WI38 (cell line): ENCODE measurements at regions not wholly inside any gene's neighbourhood (a gene's known extent, or its start where the extent isn't known, plus 50 kb on each side); places are given as distances from the start of the nearest gene placed in this dataset.

Source experiments
- H3K4me3 ChIP-seq: 2 replicates; pipeline ENCODE4 v1.5.1; 2011; ENCODE audit warnings: low read depth, mild to moderate bottlenecking, control low read depth, low read length
- CTCF ChIP-seq: IDR thresholded peaks from 2 replicates; pipeline ENCODE4 v1.5.1; 2012; ENCODE audit warnings: low read depth, mild to moderate bottlenecking, control low read depth, low read length

- TF ChIP-seq CTCF: no peak
- no peak overlapping the region for H3K4me3 ChIP-seq
Measured at GRCh38 chr10:105921348-105921747, 1243.2 kb downstream of the SORCS1 start.

DNA sequence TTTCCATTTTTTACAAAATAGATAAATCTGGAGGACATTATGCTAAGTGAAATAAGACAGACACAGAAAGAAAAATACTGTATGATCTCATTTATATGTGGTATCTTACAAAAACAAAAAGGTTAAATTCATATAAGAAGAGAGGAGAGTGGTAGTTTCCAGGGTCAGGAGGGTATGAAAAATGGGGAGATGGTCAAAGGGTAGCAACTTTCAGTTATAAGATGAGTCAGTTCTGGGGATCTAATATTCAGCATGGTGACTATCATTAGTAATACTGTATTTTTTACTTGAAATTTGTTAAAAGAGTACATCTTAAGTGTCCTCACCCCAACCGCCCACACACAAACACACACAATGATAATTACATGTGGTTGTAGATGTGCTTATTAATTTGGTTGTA lies 1250.1 kb downstream of the SORCS1 start:
- no peak overlapping the region for H3K4me3 ChIP-seq
- TF ChIP-seq CTCF: no peak

- TF ChIP-seq CTCF: no peak
- no peak overlapping the region for H3K4me3 ChIP-seq
Measured at GRCh38 chr10:105908701-105909100, 1255.8 kb downstream of the SORCS1 start.

DNA sequence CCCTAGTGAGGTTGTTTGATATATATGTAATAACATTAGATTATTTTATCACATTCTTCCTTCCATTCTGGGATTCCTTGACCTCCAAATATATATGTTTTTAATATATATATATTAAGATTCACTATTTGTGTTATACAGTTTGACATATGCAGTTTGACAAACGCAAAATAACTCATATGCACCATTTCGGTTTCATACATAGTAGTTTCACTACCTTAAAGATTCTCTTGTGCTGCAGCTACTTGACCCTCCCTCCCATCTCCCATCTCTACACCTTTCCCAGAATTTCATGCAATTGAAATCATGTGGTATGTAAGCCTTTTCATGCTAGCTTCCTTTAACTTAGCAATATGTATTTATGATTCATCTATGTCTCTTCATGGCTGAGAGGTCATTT lies 1244.4 kb downstream of the SORCS3 start:
- no peak for TF ChIP-seq CTCF
- H3K4me3 ChIP-seq: no peak overlapping the region

DNA sequence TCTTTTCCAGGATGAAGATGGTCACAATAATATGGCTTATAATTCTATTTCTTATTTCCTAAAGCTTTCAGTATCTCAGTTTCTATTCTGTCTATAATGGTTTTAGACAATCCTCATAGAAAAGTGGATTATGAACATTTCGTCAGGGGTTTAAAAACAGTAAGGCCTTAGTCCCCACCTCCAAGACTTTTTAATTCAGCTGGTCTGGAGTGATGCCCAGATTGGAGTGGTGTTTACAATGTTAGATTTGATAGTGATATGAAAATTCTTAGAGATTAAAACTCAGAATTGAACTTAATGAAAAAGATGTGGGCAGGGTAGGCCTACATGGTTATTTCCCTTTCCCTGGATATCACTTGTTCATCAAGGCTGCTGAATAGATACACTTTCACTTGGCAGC lies 1238.3 kb downstream of the SORCS3 start:
- no peak overlapping the region for H3K4me3 ChIP-seq
- TF ChIP-seq CTCF: no peak

- TF ChIP-seq CTCF: no peak
- H3K4me3 ChIP-seq: no peak overlapping the region
Measured at GRCh38 chr10:105875050-105875449, 1234.0 kb downstream of the SORCS3 start.

DNA sequence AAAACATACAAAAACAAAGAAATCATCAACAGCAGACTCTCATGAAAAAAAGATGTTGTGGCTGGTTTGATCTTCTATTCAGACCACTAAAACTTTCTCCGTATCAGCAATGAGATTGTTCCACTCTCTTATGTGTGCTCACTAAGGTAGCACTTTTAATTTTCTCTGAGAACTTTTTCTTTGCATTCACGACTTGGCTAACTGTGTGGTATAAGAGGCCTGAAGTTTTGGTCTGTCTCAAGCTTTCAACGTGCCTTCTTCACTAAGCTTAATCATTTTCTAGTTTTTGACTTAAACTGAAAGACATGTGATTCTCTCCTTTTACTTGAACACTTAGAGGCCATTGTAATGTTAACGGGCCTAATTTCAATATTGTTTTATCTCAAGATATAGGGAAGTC lies 1231.6 kb downstream of the SORCS3 start:
- H3K4me3 ChIP-seq: no peak overlapping the region
- no peak for TF ChIP-seq CTCF
